ENCODE measurements at regions not wholly inside any gene's neighbourhood (a gene's known extent, or its start where the extent isn't known, plus 50 kb on each side); places are given as distances from the start of the nearest gene placed in this dataset.

GRCh38 chr5:68582284-68582683, 366.7 kb downstream of the PIK3R1 start:
- H3K4me3 Mint-ChIP-seq (ENCODE audit: unreplicated experiment), result no peak overlapping the region
- H3K27ac Mint-ChIP-seq (ENCODE audit: unreplicated experiment), result no peak overlapping the region
- TF ChIP-seq, protein P1, sequence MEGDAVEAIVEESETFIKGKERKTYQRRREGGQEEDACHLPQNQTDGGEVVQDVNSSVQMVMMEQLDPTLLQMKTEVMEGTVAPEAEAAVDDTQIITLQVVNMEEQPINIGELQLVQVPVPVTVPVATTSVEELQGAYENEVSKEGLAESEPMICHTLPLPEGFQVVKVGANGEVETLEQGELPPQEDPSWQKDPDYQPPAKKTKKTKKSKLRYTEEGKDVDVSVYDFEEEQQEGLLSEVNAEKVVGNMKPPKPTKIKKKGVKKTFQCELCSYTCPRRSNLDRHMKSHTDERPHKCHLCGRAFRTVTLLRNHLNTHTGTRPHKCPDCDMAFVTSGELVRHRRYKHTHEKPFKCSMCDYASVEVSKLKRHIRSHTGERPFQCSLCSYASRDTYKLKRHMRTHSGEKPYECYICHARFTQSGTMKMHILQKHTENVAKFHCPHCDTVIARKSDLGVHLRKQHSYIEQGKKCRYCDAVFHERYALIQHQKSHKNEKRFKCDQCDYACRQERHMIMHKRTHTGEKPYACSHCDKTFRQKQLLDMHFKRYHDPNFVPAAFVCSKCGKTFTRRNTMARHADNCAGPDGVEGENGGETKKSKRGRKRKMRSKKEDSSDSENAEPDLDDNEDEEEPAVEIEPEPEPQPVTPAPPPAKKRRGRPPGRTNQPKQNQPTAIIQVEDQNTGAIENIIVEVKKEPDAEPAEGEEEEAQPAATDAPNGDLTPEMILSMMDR (IDR thresholded peaks at IDR 0.05; ENCODE audit: unreplicated experiment), result no peak
- no peaks in the 10 kb centered on the region for H3K4me1 Mint-ChIP-seq (ENCODE audit: unreplicated experiment)
- no peaks in the 10 kb centered on the region for H3K36me3 Mint-ChIP-seq (ENCODE audit: low read depth, unreplicated experiment)
- no peaks in the 10 kb centered on the region for H3K9me3 Mint-ChIP-seq (ENCODE audit: unreplicated experiment)
- DNase-seq (ENCODE audit: low spot score), result no peak
- H3K27me3 Mint-ChIP-seq (ENCODE audit: unreplicated experiment), result peaks cover 2% of the 10 kb centered on the region

DNA sequence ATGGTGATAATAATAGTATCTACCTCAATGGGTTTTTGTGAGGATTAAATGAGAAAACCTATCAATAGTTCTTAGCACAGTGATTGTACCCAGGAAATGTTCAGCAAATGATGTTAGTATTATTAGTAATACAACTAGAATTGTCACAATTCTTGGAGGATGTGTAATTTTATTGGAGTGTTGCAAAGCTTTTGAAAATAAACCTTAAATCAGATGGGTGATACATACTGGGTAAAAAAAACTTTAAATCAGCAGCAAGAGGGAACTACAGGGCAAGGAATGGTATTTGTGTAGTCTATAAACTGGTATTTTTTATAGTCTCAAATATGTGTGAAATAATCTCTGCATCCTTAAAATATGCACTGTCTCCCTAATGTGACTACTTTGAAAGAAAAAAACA, 371.6 kb downstream of the PIK3R1 start:
- Mint-ChIP-seq H3K9me3 (ENCODE audit: unreplicated experiment) (no peaks in the 10 kb centered on the region), H3K36me3 (ENCODE audit: low read depth, unreplicated experiment) (no peaks in the 10 kb centered on the region), H3K4me3 (ENCODE audit: unreplicated experiment) (no peak overlapping the region), H3K4me1 (ENCODE audit: unreplicated experiment) (no peaks in the 10 kb centered on the region), H3K27ac (ENCODE audit: unreplicated experiment) (no peak overlapping the region), H3K27me3 (ENCODE audit: unreplicated experiment) (peaks cover 2% of the 10 kb centered on the region)
- TF ChIP-seq, protein P1 (IDR thresholded peaks at IDR 0.05; ENCODE audit: unreplicated experiment), result no peak
- no peak for DNase-seq (ENCODE audit: low spot score)

GRCh38 chr5:68591850-68592249, 376.3 kb downstream of the PIK3R1 start:
- Mint-ChIP-seq H3K4me1 (ENCODE audit: unreplicated experiment) (no peaks in the 10 kb centered on the region), H3K27me3 (ENCODE audit: unreplicated experiment) (no peaks in the 10 kb centered on the region), H3K9me3 (ENCODE audit: unreplicated experiment) (no peaks in the 10 kb centered on the region), H3K27ac (ENCODE audit: unreplicated experiment) (no peak overlapping the region), H3K36me3 (ENCODE audit: low read depth, unreplicated experiment) (no peaks in the 10 kb centered on the region), H3K4me3 (ENCODE audit: unreplicated experiment) (no peak overlapping the region)
- no peak for DNase-seq (ENCODE audit: low spot score)
- TF ChIP-seq, protein P1 (IDR thresholded peaks at IDR 0.05; ENCODE audit: unreplicated experiment), result no peak

GRCh38 chr5:68592351-68592750, 376.8 kb downstream of the PIK3R1 start:
- H3K36me3 Mint-ChIP-seq (ENCODE audit: low read depth, unreplicated experiment), result no peaks in the 10 kb centered on the region
- TF ChIP-seq, protein P1 (IDR thresholded peaks at IDR 0.05; ENCODE audit: unreplicated experiment), result no peak

GRCh38 chr5:68593211-68593671, 377.7 kb downstream of the PIK3R1 start:
- no peaks in the 10 kb centered on the region for H3K36me3 Mint-ChIP-seq (ENCODE audit: low read depth, unreplicated experiment)
- H3K27ac Mint-ChIP-seq (ENCODE audit: unreplicated experiment), result no peak overlapping the region
- H3K9me3 Mint-ChIP-seq (ENCODE audit: unreplicated experiment), result no peaks in the 10 kb centered on the region
- no peak overlapping the region for H3K4me3 Mint-ChIP-seq (ENCODE audit: unreplicated experiment)
- no peak for DNase-seq (ENCODE audit: low spot score)
- no peaks in the 10 kb centered on the region for H3K27me3 Mint-ChIP-seq (ENCODE audit: unreplicated experiment)
- TF ChIP-seq, protein P1 (IDR thresholded peaks at IDR 0.05; ENCODE audit: unreplicated experiment), result no peak
- no peaks in the 10 kb centered on the region for H3K4me1 Mint-ChIP-seq (ENCODE audit: unreplicated experiment)

More at GRCh38 chr5:68592351-68592750, 376.8 kb downstream of the PIK3R1 start:
- DNase-seq (ENCODE audit: low spot score), result no peak
- Mint-ChIP-seq H3K4me1 (ENCODE audit: unreplicated experiment) (no peaks in the 10 kb centered on the region), H3K4me3 (ENCODE audit: unreplicated experiment) (no peak overlapping the region), H3K27ac (ENCODE audit: unreplicated experiment) (no peak overlapping the region), H3K9me3 (ENCODE audit: unreplicated experiment) (no peaks in the 10 kb centered on the region), H3K27me3 (ENCODE audit: unreplicated experiment) (no peaks in the 10 kb centered on the region)
